HG03159 (cell line): ENCODE measurements at regions not wholly inside any gene's neighbourhood (a gene's known extent, or its start where the extent isn't known, plus 50 kb on each side); places are given as distances from the start of the nearest gene placed in this dataset.

Source experiments
- ATAC-seq: cut with Tn5 transposase; IDR thresholded peaks from one replicate; pipeline ENCODE4 v1.9.1; 2021; ENCODE audit warnings: mild to moderate bottlenecking, moderate library complexity; ENCODE audit not compliant: unreplicated experiment

GRCh38 chr3:118412503-118412902 lies 622.1 kb downstream of the IGSF11 start:
- ATAC-seq: peak; percentile 52

GRCh38 chr3:118425272-118425837 lies 609.3 kb downstream of the IGSF11 start:
- ATAC-seq: no peak

GRCh38 chr3:118433825-118434224 lies 600.8 kb downstream of the IGSF11 start:
- no peak for ATAC-seq

- no peak for ATAC-seq
Measured at GRCh38 chr3:118435851-118436350, 598.7 kb downstream of the IGSF11 start.

- ATAC-seq: no peak
Measured at GRCh38 chr3:118436697-118437262, 597.9 kb downstream of the IGSF11 start.

DNA sequence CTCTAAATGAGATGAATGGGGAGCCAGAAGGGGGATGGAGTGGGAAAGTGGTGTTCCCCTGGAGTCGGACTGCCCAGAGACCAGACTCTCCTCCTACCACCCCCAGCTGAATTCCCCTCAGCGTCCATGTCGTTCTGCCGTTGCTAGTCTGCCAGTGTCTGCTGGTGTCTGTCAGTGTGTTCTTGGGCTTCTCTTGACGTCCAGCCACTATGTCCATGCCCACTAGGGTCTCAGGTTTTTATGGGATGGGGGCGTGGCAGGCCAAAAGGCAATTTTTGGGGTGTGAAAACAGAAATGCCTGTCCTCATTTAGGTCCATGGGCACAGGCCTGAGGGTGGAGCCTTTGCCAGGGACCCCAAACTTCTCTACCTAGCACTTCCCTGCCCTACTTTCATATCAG lies 589.6 kb downstream of the IGSF11 start:
- no peak for ATAC-seq

GRCh38 chr3:118447339-118447738 lies 587.3 kb downstream of the IGSF11 start:
- ATAC-seq: no peak

- ATAC-seq: no peak
Measured at GRCh38 chr3:118466795-118467330, 567.8 kb downstream of the IGSF11 start.

- no peak for ATAC-seq
Measured at GRCh38 chr3:118468801-118469200, 565.8 kb downstream of the IGSF11 start.

GRCh38 chr3:118472586-118472985 lies 562.1 kb downstream of the IGSF11 start:
- no peak for ATAC-seq

GRCh38 chr3:118473343-118473742 lies 561.3 kb downstream of the IGSF11 start:
- no peak for ATAC-seq

GRCh38 chr3:118476885-118477618 lies 557.6 kb downstream of the IGSF11 start:
- no peak for ATAC-seq

DNA sequence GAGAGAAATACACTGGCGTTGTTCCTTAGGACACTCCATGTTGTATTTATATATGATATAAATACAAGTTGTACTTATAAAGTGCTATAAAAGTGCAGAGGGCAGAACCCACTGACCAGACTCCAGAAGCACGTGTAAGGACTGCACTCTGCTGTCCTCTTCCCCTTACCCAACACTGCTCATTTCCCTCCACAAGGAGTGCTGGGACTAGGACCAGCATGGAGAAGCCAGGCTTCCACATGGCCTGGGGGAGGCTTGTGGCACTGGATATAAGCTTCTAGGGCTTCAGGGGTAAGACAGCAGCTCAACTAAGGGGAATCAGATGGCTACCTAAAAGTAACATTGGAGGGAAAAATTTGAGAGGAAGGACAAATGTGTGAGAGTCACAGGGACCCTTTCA lies 556.9 kb downstream of the IGSF11 start:
- ATAC-seq: no peak

DNA sequence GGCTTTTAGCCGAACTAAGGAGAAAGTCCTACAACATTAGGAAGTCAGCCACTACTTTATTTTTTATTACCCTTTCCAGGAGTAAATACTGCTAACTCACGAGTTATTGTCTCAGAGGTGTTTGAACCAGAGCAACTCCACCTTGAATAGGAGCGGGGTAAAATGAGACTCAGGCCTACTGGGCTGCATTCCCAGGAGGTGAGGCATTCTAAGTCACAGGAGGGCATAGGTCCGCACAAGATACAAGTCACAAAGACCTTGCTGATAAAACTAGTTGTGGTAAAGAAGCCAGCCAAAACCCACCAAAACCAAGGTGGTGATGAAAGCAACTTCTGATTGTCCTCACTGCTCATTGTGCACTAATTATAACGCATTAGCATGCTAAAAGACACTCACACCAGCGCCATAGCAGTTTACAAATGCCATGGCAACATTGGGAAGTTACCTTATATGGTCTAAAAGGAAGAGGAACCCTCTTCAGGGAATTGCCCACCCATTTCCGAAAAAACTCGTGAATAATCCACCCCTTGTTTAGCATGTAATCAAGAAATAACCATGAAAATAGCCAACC lies 555.9 kb downstream of the IGSF11 start:
- no peak for ATAC-seq

GRCh38 chr3:118479376-118479775 lies 555.3 kb downstream of the IGSF11 start:
- ATAC-seq: no peak

GRCh38 chr3:118480101-118480860 lies 554.4 kb downstream of the IGSF11 start:
- ATAC-seq: peak; percentile 52

DNA sequence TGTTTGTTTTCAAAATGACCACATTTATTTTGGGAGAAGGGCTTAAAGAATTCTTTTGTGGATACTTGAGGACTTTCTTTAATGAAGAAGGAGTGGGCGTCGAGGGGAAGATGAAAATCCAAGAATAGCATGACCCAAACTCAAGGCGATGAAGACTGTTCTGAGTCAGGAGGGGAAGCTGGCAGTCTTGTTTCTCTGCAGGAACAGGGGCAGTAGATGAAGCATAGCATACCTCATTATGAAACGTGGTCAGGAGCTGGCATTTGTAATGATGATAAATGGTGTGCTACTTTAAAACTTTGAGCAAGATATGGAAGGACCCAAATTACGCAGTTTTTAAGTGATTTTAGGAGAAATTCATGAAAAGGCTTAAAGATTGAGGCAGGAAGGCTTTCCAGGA lies 549.0 kb downstream of the IGSF11 start:
- no peak for ATAC-seq

GRCh38 chr3:118487734-118488133 lies 546.9 kb downstream of the IGSF11 start:
- no peak for ATAC-seq

- no peak for ATAC-seq
Measured at GRCh38 chr3:118488732-118489131, 545.9 kb downstream of the IGSF11 start.

- no peak for ATAC-seq
Measured at GRCh38 chr3:118495206-118495605, 539.4 kb downstream of the IGSF11 start.

DNA sequence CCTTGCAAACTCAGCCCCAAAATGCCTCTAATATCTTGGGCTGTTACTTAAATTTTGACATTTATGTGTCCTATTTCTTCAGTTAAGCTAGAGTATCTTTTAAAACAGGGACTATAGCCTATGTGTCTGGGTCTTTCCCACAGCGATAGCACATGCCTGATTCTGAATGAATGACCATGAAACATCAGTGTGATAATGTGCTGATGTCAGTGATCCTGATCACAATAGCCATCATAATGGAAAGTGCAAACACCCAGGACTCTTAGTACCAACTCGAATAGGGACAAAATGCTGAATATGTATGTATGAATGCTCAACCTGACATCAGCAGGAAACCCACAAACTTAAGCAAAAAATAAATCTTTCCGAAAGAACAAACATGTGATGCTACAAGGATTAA lies 537.4 kb downstream of the IGSF11 start:
- ATAC-seq: no peak
